DOHH2 (cell line): ENCODE measurements at regions not wholly inside any gene's neighbourhood (a gene's known extent, or its start where the extent isn't known, plus 50 kb on each side); places are given as distances from the start of the nearest gene placed in this dataset.

Source experiments
- H3F3A ChIP-seq: fragments of 200-600 bp; sonication (generic), shearing (Covaris generic); 2 replicates; pipeline ENCODE4 v1.6.0; 2016; ENCODE audit warnings: antibody characterized with exemption, mild to moderate bottlenecking; ENCODE audit not compliant: control insufficient read depth, insufficient read depth
- H3K27ac ChIP-seq: fragments of 200-600 bp; sonication (generic); 2 replicates; pipeline ENCODE4 v1.5.1; 2014; ENCODE audit warnings: low read depth, mild to moderate bottlenecking, low read length, moderate library complexity
- H3K27me3 ChIP-seq: fragments of 200-600 bp; sonication (generic); 2 replicates; pipeline ENCODE4 v1.6.1; 2014; ENCODE audit warnings: mild to moderate bottlenecking, low read length, mixed read lengths; ENCODE audit not compliant: control insufficient read depth
- H3K36me3 ChIP-seq: fragments of 200-600 bp; sonication (generic); 2 replicates; pipeline ENCODE4 v1.6.1; 2014; ENCODE audit warnings: mild to moderate bottlenecking, low read length, moderate library complexity, mixed read lengths; ENCODE audit not compliant: control insufficient read depth
- H3K4me1 ChIP-seq: fragments of 200-600 bp; sonication (generic); 2 replicates; pipeline ENCODE4 v1.6.1; 2014; ENCODE audit warnings: mild to moderate bottlenecking, low read length, mixed read lengths; ENCODE audit not compliant: control insufficient read depth
- H3K4me2 ChIP-seq: fragments of 200-600 bp; sonication (generic); 2 replicates; pipeline ENCODE4 v1.6.0; 2014; ENCODE audit warnings: mild to moderate bottlenecking, low read length, moderate library complexity
- H3K4me3 ChIP-seq: fragments of 200-600 bp; sonication (generic); 2 replicates; pipeline ENCODE4 v1.5.1; 2014; ENCODE audit warnings: mild to moderate bottlenecking, low read length, mixed read lengths
- H3K79me2 ChIP-seq: fragments of 200-600 bp; sonication (generic); 2 replicates; pipeline ENCODE4 v1.6.1; 2014; ENCODE audit warnings: mild to moderate bottlenecking, low read length, mixed read lengths; ENCODE audit not compliant: control insufficient read depth
- H3K9me2 ChIP-seq: fragments of 200-600 bp; sonication (generic); replicated peaks from 2 replicates; pipeline ENCODE4 v1.6.1; 2014; ENCODE audit warnings: mild to moderate bottlenecking, low read length, mixed read lengths; ENCODE audit not compliant: control insufficient read depth
- H3K9me3 ChIP-seq: fragments of 200-600 bp; sonication (generic); 2 replicates; pipeline ENCODE4 v1.6.1; 2014; ENCODE audit warnings: antibody characterized with exemption, low read length, mixed read lengths; ENCODE audit not compliant: control insufficient read depth, insufficient read depth
- H4K20me1 ChIP-seq: fragments of 200-600 bp; sonication (generic); 2 replicates; pipeline ENCODE4 v1.6.0; 2014; ENCODE audit warnings: low read depth, mild to moderate bottlenecking, antibody characterized with exemption, low read length, moderate library complexity; ENCODE audit not compliant: control insufficient read depth, insufficient read depth
- EZH2phosphoT487 ChIP-seq: fragments of 200-600 bp; sonication (generic); IDR thresholded peaks from 2 replicates; pipeline ENCODE4 v1.6.1; 2017; ENCODE audit warnings: borderline replicate concordance, mild to moderate bottlenecking, antibody characterized with exemption, low read length, moderate library complexity, mixed read lengths
- TF ChIP-seq, protein P1 (sequence below): fragments of 200-600 bp; sonication (generic); IDR thresholded peaks from one replicate; pipeline ENCODE4 v1.5.1; 2014; ENCODE audit warnings: antibody characterized with exemption, mild to moderate bottlenecking, low read depth, low read length; ENCODE audit not compliant: poor library complexity, severe bottlenecking

GRCh38 chr21:21907271-21907670, 909.1 kb downstream of the NCAM2 start:
- H3K79me2 ChIP-seq, result no peaks in the 10 kb centered on the region
- no peak for TF ChIP-seq EZH2phosphoT487
- TF ChIP-seq, protein P1, sequence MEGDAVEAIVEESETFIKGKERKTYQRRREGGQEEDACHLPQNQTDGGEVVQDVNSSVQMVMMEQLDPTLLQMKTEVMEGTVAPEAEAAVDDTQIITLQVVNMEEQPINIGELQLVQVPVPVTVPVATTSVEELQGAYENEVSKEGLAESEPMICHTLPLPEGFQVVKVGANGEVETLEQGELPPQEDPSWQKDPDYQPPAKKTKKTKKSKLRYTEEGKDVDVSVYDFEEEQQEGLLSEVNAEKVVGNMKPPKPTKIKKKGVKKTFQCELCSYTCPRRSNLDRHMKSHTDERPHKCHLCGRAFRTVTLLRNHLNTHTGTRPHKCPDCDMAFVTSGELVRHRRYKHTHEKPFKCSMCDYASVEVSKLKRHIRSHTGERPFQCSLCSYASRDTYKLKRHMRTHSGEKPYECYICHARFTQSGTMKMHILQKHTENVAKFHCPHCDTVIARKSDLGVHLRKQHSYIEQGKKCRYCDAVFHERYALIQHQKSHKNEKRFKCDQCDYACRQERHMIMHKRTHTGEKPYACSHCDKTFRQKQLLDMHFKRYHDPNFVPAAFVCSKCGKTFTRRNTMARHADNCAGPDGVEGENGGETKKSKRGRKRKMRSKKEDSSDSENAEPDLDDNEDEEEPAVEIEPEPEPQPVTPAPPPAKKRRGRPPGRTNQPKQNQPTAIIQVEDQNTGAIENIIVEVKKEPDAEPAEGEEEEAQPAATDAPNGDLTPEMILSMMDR, result no peak
- no peaks in the 10 kb centered on the region for H4K20me1 ChIP-seq
- H3K9me3 ChIP-seq, result peaks cover 10% of the 10 kb centered on the region; the same call in 1 of the 2 replicates
- H3K27me3 ChIP-seq, result no peaks in the 10 kb centered on the region
- no peak overlapping the region for H3K27ac ChIP-seq
- H3K4me3 ChIP-seq, result no peak overlapping the region
- no peaks in the 10 kb centered on the region for H3F3A ChIP-seq
- H3K36me3 ChIP-seq, result no peaks in the 10 kb centered on the region
- no peaks in the 10 kb centered on the region for H3K9me2 ChIP-seq
- H3K4me1 ChIP-seq, result no peaks in the 10 kb centered on the region
- H3K4me2 ChIP-seq, result no peak overlapping the region

DNA sequence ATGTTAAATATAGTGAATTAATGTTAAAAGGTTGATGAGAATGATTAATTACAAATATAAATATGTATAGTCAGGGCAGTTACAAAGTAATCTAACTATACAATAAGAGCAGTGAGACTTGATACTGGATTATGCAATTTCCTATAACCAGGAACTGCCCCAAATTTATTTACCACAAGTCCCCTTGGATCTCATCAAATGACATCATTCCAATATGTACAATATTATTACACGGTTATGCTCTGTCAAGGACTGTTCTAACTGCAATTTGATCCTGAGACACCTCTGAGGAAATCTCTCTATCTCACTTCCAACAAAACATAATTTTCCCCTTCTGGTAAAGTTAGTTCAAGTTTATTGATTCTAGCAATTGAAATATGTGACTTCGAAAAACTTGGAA, 917.6 kb downstream of the NCAM2 start:
- Histone ChIP-seq H4K20me1 (no peaks in the 10 kb centered on the region), H3K4me1 (no peaks in the 10 kb centered on the region), H3K27me3 (no peaks in the 10 kb centered on the region), H3K4me3 (no peak overlapping the region), H3K27ac (no peak overlapping the region), H3K9me3 (no peaks in the 10 kb centered on the region), H3K9me2 (no peaks in the 10 kb centered on the region), H3K36me3 (no peaks in the 10 kb centered on the region), H3K79me2 (no peaks in the 10 kb centered on the region), H3K4me2 (no peak overlapping the region), H3F3A (no peaks in the 10 kb centered on the region)
- TF ChIP-seq, protein P1, result no peak

GRCh38 chr21:21921410-21922232, 923.4 kb downstream of the NCAM2 start:
- TF ChIP-seq, protein P1, result peak; percentile 72
- TF ChIP-seq EZH2phosphoT487, result no peak
- H3K9me3 ChIP-seq, result no peaks in the 10 kb centered on the region
- H3K4me3 ChIP-seq, result no peak overlapping the region
- H3F3A ChIP-seq, result no peaks in the 10 kb centered on the region
- H3K4me1 ChIP-seq, result no peaks in the 10 kb centered on the region
- no peak overlapping the region for H3K27ac ChIP-seq
- H3K4me2 ChIP-seq, result no peak overlapping the region
- H3K9me2 ChIP-seq, result no peaks in the 10 kb centered on the region
- H3K36me3 ChIP-seq, result no peaks in the 10 kb centered on the region
- no peaks in the 10 kb centered on the region for H4K20me1 ChIP-seq
- no peaks in the 10 kb centered on the region for H3K27me3 ChIP-seq
- no peaks in the 10 kb centered on the region for H3K79me2 ChIP-seq
